ENCODE measurements at regions not wholly inside any gene's neighbourhood (a gene's known extent, or its start where the extent isn't known, plus 50 kb on each side); places are given as distances from the start of the nearest gene placed in this dataset.

DNA sequence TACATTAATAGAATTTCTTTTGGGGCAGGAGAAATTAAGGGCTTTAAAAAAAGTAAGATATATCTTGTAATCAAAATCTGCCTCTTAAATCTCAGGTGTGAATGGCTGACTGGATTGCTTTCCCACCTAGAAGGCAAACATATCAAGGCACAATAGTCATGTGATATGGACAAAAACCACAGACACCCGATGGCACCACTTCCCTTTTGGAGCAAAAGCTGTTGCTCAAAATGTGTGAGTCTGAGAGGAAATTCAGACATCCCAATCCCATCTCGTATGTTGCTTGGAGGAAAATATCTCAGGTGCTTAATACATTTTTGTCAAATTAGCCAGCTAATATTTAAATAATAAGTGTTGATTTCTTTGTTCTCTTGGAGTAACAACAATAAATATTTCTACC, 120.7 kb downstream of the KCNF1 start:
- Histone ChIP-seq H3K4me1 (replicated peaks in 1 of 4; ENCODE audit: control insufficient read depth in 3 of 4, insufficient read depth in 4 of 4, low read length in 3 of 4) (no peaks in the 10 kb centered on the region), H3K79me1 (ENCODE audit: low read depth, low read length) (no peaks in the 10 kb centered on the region), H2BK12ac (ENCODE audit: low read depth, low read length) (no peak overlapping the region), H3K9ac (replicated peaks in 1 of 4; ENCODE audit: extremely low read depth in 1 of 4, low read depth in 3 of 4, low read length in 3 of 4) (no peak overlapping the region), H3K56ac (replicated peaks; ENCODE audit: insufficient read length, low read depth, low read length) (no peak overlapping the region), H3K27ac (ENCODE audit: low read depth, low read length) (no peak overlapping the region), H2BK20ac (ENCODE audit: low read length) (no peak overlapping the region), H3K23ac (ENCODE audit: insufficient read length) (no peak overlapping the region), H3K4me3 (ENCODE audit: extremely low read depth in 1 of 4, insufficient read depth in 2 of 4, low read depth in 3 of 4, low read length in 4 of 4) (no peak overlapping the region), H4K8ac (ENCODE audit: extremely low read depth, insufficient read depth, low read length) (no peak overlapping the region), H3K79me2 (ENCODE audit: control insufficient read depth in 1 of 2, insufficient read depth in 2 of 2, low read length in 2 of 2) (no peaks in the 10 kb centered on the region), H3K14ac (ENCODE audit: insufficient read length) (no peak overlapping the region), H4K20me1 (replicated peaks in 1 of 2; ENCODE audit: control insufficient read depth in 1 of 2, insufficient read depth in 2 of 2, low read length in 2 of 2) (no peaks in the 10 kb centered on the region), H3K9me3 (ENCODE audit: insufficient read depth in 2 of 2, low read depth in 1 of 2, low read length in 1 of 2) (peaks cover 3 to 5% of the 10 kb centered on the region in 2 experiments; a peak in 1 of 4 replicates), H3K36me3 (ENCODE audit: control insufficient read depth in 2 of 4, insufficient read depth in 4 of 4, low read length in 3 of 4) (no peaks in the 10 kb centered on the region), H3K4ac (replicated peaks; ENCODE audit: insufficient read length, low read depth, low read length) (no peak overlapping the region), H2AFZ (ENCODE audit: low read length) (no peak overlapping the region), H3K4me2 (ENCODE audit: insufficient read depth in 1 of 2, low read depth in 2 of 2, low read length in 2 of 2) (no peak overlapping the region), H2BK120ac (replicated peaks; ENCODE audit: low read depth, low read length) (no peak overlapping the region), H2BK15ac (ENCODE audit: low read length) (no peak overlapping the region), H2BK5ac (ENCODE audit: low read depth, low read length) (no peak overlapping the region), H3K27me3 (replicated peaks in 1 of 4; ENCODE audit: control insufficient read depth in 3 of 4, extremely low read depth in 1 of 4, insufficient read depth in 3 of 4, low read length in 3 of 4) (no peaks in the 10 kb centered on the region), H4K5ac (ENCODE audit: insufficient read length, low read depth, low read length) (no peak overlapping the region), H2AK5ac (ENCODE audit: low read depth, low read length) (no peak overlapping the region), H4K91ac (replicated peaks; ENCODE audit: insufficient read length, low read length) (no peak overlapping the region), H3K18ac (ENCODE audit: extremely low read depth, low read length) (no peak overlapping the region), H3K23me2 (ENCODE audit: low read depth, low read length) (no peaks in the 10 kb centered on the region)
- no peak for FAIRE-seq
- POLR2A ChIA-PET (ENCODE audit: partially characterized antibody) = no interaction called here
- CTCF ChIA-PET (ENCODE audit: partially characterized antibody) = interaction anchor here (1.1 to 1.2 kb wide), 2 partner anchors 9 to 11 kb away, joined by 3 to 4 read pairs; no protein-coding TSS in a partner anchor
- DNase-seq (ENCODE audit: low read depth in 1 of 2, low spot score in 2 of 2) = no peak
- WGBS, 2 experiments (ENCODE audit: extremely low coverage in 1 of 2, insufficient coverage in 1 of 2, insufficient read length in 1 of 2, insufficient replicate concordance in 2 of 2, low coverage in 1 of 2, low lambda C conversion rate in 2 of 2, missing lambda C conversion rate in 1 of 2) = 88% methylated on average over 2 of the region's 2 CpGs; no CpG with 5 or more reads in 1 of the 2 experiments
- TF ChIP-seq SAP30 (IDR thresholded peaks at IDR 0.05; ENCODE audit: insufficient read depth, insufficient replicate concordance, low read length) (no peak), NRF1 (IDR thresholded peaks at IDR 0.05; ENCODE audit: low read depth, low read length) (no peak), RFX5 (IDR thresholded peaks at IDR 0.05; ENCODE audit: borderline replicate concordance, low read depth, low read length) (no peak), BRCA1 (IDR thresholded peaks at IDR 0.05; ENCODE audit: low read depth, low read length) (no peak)
- TF ChIP-seq, protein P1, sequence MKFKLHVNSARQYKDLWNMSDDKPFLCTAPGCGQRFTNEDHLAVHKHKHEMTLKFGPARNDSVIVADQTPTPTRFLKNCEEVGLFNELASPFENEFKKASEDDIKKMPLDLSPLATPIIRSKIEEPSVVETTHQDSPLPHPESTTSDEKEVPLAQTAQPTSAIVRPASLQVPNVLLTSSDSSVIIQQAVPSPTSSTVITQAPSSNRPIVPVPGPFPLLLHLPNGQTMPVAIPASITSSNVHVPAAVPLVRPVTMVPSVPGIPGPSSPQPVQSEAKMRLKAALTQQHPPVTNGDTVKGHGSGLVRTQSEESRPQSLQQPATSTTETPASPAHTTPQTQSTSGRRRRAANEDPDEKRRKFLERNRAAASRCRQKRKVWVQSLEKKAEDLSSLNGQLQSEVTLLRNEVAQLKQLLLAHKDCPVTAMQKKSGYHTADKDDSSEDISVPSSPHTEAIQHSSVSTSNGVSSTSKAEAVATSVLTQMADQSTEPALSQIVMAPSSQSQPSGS (IDR thresholded peaks at IDR 0.05; ENCODE audit: low read length) = no peak

Measured in H1 (cell line).